ENCODE measurements at regions not wholly inside any gene's neighbourhood (a gene's known extent, or its start where the extent isn't known, plus 50 kb on each side); places are given as distances from the start of the nearest gene placed in this dataset.

- TF ChIP-seq POLR2A (IDR thresholded peaks at IDR 0.05; ENCODE audit: low read length) (no peak), GATA1 (IDR thresholded peaks at IDR 0.05; ENCODE audit: low read depth, low read length) (no peak)
These were observed 210.9 kb upstream of the FAM241A start for GRCh38 chr4:111934314-111934713.
